Renal cortical epithelial cell (primary cell): ENCODE measurements at regions not wholly inside any gene's neighbourhood (a gene's known extent, or its start where the extent isn't known, plus 50 kb on each side); places are given as distances from the start of the nearest gene placed in this dataset.

ENCODE experiments used
- DNase-seq: peaks from one replicate; pipeline ENCODE4 v3.0.0-alpha.2; 2011; ENCODE audit warnings: low read depth

GRCh38 chr18:7288544-7288943, 57.7 kb downstream of the LRRC30 start:
- no peak for DNase-seq

DNA sequence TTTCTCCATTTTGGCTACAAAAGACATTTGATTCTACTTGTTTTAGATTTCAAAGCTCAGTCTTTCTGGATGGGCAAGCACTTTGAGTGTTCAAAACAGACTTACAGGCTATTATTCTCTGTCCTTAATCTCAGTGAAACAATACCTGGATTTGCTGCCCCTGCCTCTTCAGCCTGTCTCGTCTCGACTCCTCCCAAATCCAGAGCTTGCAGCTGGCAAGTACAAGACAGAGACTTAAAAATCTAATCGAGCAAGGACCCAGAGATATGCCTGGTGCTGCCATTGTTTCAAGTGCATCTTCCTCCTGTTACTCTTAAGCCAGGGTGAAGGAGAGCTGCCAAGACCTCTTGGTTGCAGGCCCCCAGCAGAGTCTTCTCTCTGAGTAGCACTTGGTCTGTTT, 59.2 kb downstream of the LRRC30 start:
- DNase-seq: no peak

DNA sequence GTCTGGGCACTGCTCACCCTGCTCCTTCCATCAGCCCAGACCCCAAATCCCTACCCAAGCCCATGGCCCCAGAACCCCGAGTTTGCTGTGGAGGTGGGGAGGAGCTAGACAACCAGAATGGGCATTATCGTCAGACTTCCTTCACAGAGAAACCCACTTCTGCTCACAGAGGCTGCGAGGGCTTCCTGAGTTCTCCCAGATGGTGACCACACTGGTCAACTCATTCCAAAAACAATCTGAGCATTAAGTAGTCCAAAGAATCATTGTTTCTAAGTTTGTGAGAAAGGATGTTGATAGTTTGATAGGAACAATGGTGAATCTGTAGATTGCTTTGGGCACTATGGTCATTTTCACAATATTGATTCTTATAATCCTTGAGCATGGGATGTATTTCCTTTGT, 60.2 kb downstream of the LRRC30 start:
- no peak for DNase-seq

- no peak for DNase-seq
Observed at GRCh38 chr18:7298149-7298548, 67.3 kb downstream of the LRRC30 start.

GRCh38 chr18:7301094-7301493, 70.2 kb downstream of the LRRC30 start:
- DNase-seq: peak; percentile 22

DNA sequence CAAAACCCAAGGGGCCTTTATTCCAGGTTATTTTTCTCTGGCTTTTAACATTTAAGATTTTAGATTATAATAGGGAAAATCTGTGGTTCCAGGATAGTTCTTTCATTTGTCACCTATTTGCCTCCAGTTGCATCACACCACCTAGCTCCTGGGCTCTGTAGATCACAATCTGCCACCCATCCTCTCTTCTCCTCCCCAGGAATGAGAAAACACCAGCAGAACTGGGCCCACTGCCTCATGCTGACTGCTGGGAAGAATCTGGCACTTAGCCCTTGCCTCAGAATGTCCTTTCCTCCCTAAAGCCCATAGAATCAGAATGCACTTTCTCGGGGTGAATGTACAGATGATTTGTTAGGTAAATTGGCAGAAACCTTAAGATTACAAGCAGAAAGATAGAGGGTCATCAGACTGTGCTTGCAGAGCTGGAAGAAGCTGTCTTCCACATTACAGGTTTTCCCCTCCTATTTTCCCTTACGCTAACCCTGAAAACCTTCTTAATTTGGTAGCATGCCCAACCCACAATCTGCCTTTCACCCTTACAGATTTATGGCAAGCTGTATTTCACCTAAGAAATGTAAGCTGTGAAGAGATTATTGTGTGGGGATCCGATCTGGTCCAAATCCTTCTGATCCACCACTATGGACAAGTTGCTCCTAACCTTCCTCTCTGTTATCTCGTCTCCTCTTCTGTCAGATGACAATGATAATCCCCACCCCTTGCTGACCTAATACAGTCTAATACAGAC, 72.6 kb downstream of the LRRC30 start:
- DNase-seq: no peak

DNA sequence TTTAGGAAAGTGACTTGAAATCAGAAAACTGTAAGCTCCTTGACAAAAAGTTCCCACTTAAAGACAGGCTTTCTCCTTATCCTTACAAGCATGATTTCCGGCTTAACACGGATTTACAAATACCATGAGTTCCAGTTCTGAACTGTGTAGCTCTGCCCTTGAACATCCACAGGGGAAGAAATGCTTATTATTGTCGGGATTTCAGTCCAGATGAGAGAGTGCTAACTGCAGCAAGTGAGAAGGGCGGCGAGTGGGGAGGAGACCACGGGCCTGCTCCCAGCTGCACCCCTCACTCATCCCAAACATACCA, 73.1 kb downstream of the LRRC30 start:
- no peak for DNase-seq

- DNase-seq: no peak
Observed at GRCh38 chr18:7305416-7305815, 74.5 kb downstream of the LRRC30 start.

- no peak for DNase-seq
Observed at GRCh38 chr18:7307030-7307429, 76.1 kb downstream of the LRRC30 start.

GRCh38 chr18:7307526-7307925, 76.6 kb downstream of the LRRC30 start:
- DNase-seq: no peak

GRCh38 chr18:7317804-7318231, 86.9 kb downstream of the LRRC30 start:
- peak; percentile 83 for DNase-seq

GRCh38 chr18:7319161-7319560, 88.3 kb downstream of the LRRC30 start:
- DNase-seq: no peak

- no peak for DNase-seq
Observed at GRCh38 chr18:7321831-7322230, 90.9 kb downstream of the LRRC30 start.

DNA sequence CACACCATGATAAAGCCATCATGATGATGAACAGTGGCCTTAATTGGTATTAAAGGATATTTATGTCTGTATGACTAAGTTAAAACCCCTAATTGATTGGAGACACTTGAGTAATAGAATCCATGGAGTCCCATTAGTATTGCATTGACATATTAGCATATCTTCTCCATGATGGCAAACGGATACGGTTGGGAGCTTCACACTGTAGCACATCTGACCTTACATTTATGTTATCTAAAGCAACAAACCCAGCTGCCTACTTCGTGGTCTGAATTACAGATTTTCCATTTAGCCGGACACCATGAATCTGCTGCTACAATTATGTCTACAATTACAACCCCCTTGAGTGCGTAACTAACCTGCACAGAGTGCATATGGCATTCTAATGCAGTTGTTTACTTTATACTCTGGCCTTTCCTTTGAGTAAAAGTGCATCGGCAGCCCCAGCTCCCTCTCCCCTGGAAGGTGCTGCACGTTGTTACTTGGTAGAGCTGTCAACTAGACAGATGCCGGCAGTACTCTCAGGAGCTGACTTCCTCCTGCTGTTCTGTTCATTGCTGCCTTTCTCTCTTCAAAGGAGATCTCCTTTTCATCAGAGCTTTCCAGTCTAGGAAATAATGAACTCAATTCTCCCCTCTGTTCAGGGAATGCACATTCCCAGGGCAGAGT, 92.1 kb downstream of the LRRC30 start:
- DNase-seq: no peak

GRCh38 chr18:7325126-7325430, 94.2 kb downstream of the LRRC30 start:
- peak; percentile 84 for DNase-seq

GRCh38 chr18:7329016-7329415, 98.1 kb downstream of the LRRC30 start:
- peak; percentile 43 for DNase-seq

- DNase-seq: no peak
Observed at GRCh38 chr18:7332452-7332851, 101.6 kb downstream of the LRRC30 start.

GRCh38 chr18:7333025-7333562, 102.2 kb downstream of the LRRC30 start:
- DNase-seq: no peak

GRCh38 chr18:7334973-7335568, 104.2 kb downstream of the LRRC30 start:
- peak; percentile 6 for DNase-seq

GRCh38 chr18:7336623-7337022, 105.7 kb downstream of the LRRC30 start:
- no peak for DNase-seq

GRCh38 chr18:7338846-7339245, 108.0 kb downstream of the LRRC30 start:
- DNase-seq: no peak

- DNase-seq: no peak
Observed at GRCh38 chr18:7341581-7342337, 110.9 kb downstream of the LRRC30 start.
